HG03469 (cell line): ENCODE measurements at regions not wholly inside any gene's neighbourhood (a gene's known extent, or its start where the extent isn't known, plus 50 kb on each side); places are given as distances from the start of the nearest gene placed in this dataset.
"Not testable (repeated sequence)": the region's sequence is repeated elsewhere in the genome, so short reads cannot be mapped to it uniquely, and the experiment has no call there.

Experiments
- ATAC-seq: cut with Tn5 transposase; IDR thresholded peaks from one replicate; pipeline ENCODE4 v1.9.1; 2021; ENCODE audit warnings: mild to moderate bottlenecking, moderate library complexity, moderate number of reproducible peaks; ENCODE audit not compliant: unreplicated experiment

DNA sequence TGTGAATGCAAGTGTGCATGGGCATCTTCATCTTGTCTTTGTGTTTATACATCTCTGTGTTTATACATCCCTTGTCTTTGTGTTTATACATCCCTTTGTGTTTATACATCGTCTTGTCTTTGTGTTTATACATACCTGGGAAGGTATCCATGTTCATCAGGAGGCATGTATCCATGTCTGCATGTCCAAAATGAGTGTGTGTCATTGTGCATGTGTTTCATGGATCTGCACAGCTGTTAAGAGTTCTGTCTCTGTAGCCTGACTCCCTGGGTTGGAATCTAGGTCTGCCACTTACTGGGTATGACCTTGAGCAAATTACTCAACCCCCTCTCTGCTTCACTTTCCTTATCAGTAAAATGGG, 50.1 kb upstream of the SIRPA start:
- peak; percentile 9 for ATAC-seq

GRCh38 chr20:1844325-1845162, 50.7 kb upstream of the SIRPA start:
- peak; percentile 76 for ATAC-seq

- no peak for ATAC-seq
These were observed 52.9 kb upstream of the SIRPA start for GRCh38 chr20:1842281-1842680.

- no peak for ATAC-seq
These were observed 53.6 kb upstream of the SIRPA start for GRCh38 chr20:1841554-1842140.

GRCh38 chr20:1840817-1841553, 54.2 kb upstream of the SIRPA start:
- no peak for ATAC-seq

DNA sequence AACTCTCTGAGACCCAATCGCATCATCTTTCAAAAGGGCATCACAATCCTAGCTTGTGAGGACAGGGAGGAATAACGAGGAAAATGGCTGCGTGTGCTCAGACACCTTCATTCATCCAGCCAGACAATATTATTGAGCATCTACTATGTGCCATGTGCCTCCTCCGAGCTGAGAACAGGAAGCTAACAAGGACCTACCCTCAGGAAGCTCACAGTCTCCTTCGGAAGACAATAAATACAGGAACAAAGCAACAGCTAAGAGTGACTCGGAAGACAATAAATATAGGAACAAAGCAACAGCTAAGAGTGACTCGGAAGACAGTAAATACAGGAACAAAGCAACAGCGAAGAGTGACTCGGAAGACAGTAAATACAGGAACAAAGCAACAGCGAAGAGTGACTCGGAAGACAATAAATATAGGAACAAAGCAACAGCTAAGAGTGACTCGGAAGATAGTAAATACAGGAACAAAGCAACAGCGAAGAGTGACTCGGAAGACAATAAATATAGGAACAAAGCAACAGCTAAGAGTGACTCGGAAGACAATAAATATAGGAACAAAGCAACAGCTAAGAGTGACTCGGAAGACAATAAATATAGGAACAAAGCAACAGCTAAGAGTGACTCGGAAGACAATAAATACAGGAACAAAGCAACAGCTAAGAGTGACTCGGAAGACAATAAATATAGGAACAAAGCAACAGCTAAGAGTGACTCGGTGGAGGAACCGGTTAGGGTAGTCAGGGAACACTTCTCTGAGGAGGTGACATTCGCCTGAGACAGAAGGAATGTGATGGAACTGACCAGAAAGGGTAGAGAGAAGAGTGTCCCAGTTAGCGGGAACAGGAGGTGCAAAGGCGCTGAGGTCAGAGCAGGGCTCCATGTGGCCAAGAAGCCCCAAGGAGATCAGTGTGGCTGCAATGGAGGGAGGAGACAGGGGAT, 55.6 kb upstream of the SIRPA start:
- ATAC-seq: not testable (repeated sequence)

GRCh38 chr20:1838556-1839279, 56.5 kb upstream of the SIRPA start:
- ATAC-seq: no peak

DNA sequence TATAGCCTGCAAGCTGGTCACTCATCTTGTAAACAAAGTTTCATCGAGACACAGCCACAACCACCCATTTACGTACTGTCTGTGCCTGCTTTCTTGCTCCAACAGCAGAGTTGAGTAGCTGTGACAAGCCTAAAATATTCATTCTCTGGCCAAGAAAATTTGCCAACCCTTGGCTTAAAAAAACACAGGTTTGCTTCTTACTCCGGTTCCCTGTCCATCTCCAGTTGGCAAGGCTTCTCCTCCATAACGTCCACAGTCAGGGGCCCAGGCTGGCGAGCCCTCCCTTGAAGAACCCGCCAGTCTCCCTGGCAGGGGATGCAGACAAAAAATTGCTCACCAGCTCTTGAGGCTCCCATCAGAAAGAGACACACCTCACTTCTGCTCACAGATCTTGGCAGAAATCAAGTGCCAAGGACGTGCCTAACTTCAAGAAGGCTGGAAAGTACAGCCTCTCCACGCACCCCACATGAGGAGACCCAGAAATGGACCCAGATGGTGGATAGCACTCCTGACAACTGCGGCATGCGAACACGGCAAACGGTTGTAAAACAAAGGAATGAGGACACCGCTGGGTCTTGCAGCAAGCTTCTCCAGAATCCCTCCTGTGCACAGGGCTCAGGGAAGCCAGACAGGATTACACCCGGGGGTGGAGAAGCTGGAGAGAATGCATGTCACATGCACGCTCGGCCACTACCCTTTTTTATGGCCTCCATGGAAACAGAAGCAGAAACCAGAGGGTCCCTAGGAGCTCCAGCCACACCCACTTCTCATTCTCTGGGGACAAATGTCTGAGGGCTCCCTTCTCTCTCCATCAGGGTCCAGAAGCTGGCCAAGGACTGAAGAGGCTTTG, 59.8 kb upstream of the SIRPA start:
- ATAC-seq: no peak

GRCh38 chr20:1833728-1834726, 61.2 kb upstream of the SIRPA start:
- no peak for ATAC-seq

GRCh38 chr20:1833216-1833615, 62.0 kb upstream of the SIRPA start:
- ATAC-seq: no peak

GRCh38 chr20:1832634-1833033, 62.6 kb upstream of the SIRPA start:
- no peak for ATAC-seq

DNA sequence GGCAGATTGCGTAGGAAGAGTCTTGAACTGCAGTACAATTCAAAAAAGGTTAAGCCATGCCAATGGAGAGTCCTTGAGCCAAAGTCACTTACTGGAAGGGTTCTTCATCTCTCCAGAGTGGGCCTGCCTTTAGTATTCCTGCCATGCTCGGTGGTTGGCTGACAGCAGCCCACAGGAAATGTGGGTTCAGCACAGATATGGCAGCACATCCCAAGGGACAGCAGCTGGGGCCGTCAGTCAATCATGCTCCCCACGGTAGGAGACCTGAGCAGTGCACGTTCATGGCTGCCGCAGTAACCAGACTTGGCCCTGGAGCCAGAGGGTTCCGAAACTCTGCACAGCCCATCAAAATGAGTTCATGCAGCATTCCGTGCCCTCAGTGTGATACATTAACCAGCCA, 63.6 kb upstream of the SIRPA start:
- ATAC-seq: no peak

DNA sequence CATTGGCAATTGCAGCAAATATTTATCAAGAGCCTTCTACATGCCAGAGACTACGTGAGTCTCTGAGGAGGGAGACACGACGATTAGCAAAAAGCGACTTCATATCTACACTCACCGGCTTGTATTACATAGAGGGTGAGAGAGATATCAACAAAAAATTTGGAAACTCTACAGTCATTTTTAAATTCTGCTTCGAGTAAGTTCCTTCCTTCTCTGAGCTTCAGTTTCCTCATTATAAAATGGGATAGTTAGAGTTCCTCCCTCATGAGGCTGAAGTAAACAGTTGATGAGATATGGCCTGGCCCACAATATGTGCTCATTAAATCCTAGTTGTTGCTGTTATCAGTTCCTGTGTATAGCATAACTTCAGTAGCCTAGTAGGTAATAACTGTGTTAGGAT, 64.1 kb upstream of the SIRPA start:
- no peak for ATAC-seq

- no peak for ATAC-seq
These were observed 65.0 kb upstream of the SIRPA start for GRCh38 chr20:1830240-1830639.

GRCh38 chr20:1829531-1829930, 65.7 kb upstream of the SIRPA start:
- no peak for ATAC-seq

DNA sequence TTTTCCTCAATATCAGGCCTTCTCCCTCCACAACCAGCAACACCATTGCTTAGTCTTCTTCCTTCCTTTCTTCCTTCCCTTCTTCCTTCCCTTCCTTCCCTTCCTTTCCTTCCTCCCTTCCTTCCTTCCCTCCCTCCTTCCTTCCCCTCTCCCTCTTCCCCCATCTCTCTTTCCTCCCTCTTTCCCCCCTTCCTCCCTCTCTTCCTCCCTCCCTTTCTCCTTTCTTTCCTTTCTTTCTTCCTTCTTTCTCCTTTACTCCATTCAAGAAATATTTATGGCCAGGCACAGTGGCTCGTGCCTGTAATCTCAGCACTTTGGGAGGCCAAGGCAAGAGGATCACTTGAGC, 66.4 kb upstream of the SIRPA start:
- no peak for ATAC-seq

GRCh38 chr20:1827974-1828785, 67.0 kb upstream of the SIRPA start:
- ATAC-seq: no peak
